PC-3 (cell line): ENCODE measurements at regions not wholly inside any gene's neighbourhood (a gene's known extent, or its start where the extent isn't known, plus 50 kb on each side); places are given as distances from the start of the nearest gene placed in this dataset.
"Not testable (repeated sequence)": the region's sequence is repeated elsewhere in the genome, so short reads cannot be mapped to it uniquely, and the experiment has no call there.

Source experiments
- ATAC-seq: fragments of 200-7000 bp; cut with Tn5 transposase; 2 replicates; pipeline ENCODE4 v1.9.1; 2020; ENCODE audit warnings: mild to moderate bottlenecking, moderate library complexity
- BruUV-seq: library from RNA; stranded (reverse); fragments of 400-500 nt; replicated peaks from 2 replicates; lab custom pipeline; 2021; lab: Mats Ljungman, UMichigan
- CTCF ChIA-PET: fragments of 300-600 bp; sonication (Branson Sonifier 250); formaldehyde crosslinking; loops from one replicate; lab custom pipeline; 2022; ENCODE audit warnings: antibody characterized with exemption; lab: Charles Lee
- POLR2A ChIA-PET: fragments of 300-600 bp; sonication (Branson Sonifier 250); formaldehyde crosslinking; loops from one replicate; lab custom pipeline; 2022; ENCODE audit warnings: antibody characterized with exemption; ENCODE audit not compliant: unreplicated experiment; lab: Charles Lee
- DNase-seq: peaks from one replicate; pipeline ENCODE4 v3.0.0-alpha.2; 2015
- H2AFZ ChIP-seq: fragments of 300-600 bp; sonication (generic); 2 replicates; pipeline ENCODE4 v1.6.0; 2016; ENCODE audit warnings: antibody characterized with exemption, low read length
- H3F3A ChIP-seq: fragments of 300-600 bp; sonication (generic); one replicate; pipeline ENCODE4 v1.6.0; 2017; ENCODE audit warnings: antibody characterized with exemption, low read length, control low read depth, mild to moderate bottlenecking; ENCODE audit not compliant: unreplicated experiment
- H3K27ac ChIP-seq: fragments of 300-600 bp; sonication (generic); 2 replicates; pipeline ENCODE4 v1.5.1; 2016; ENCODE audit warnings: mild to moderate bottlenecking, low read length
- H3K27me3 ChIP-seq: fragments of 300-600 bp; sonication (generic); 2 replicates; pipeline ENCODE4 v1.6.1; 2016; ENCODE audit warnings: low read length, mixed read lengths
- H3K36me3 ChIP-seq: fragments of 300-600 bp; sonication (generic); 2 replicates; pipeline ENCODE4 v1.6.1; 2016; ENCODE audit warnings: low read depth, mixed run types, low read length, mixed read lengths
- H3K4me1 ChIP-seq: fragments of 300-600 bp; sonication (generic); 2 replicates; pipeline ENCODE4 v1.5.1; 2016; ENCODE audit warnings: low read length; ENCODE audit not compliant: insufficient read depth
- H3K4me2 ChIP-seq: fragments of 300-600 bp; sonication (generic); 2 replicates; pipeline ENCODE4 v1.6.0; 2016; ENCODE audit warnings: low read length
- H3K4me3 ChIP-seq: fragments of 300-600 bp; sonication (generic); 2 replicates; pipeline ENCODE4 v1.5.1; 2016; ENCODE audit warnings: mild to moderate bottlenecking, low read length, mixed read lengths
- H3K79me2 ChIP-seq: fragments of 300-600 bp; sonication (generic); 2 replicates; pipeline ENCODE4 v1.6.1; 2017; ENCODE audit warnings: low read length, mixed read lengths
- H3K9ac ChIP-seq: fragments of 300-600 bp; sonication (generic); 2 replicates; pipeline ENCODE4 v1.6.0; 2016; ENCODE audit warnings: mild to moderate bottlenecking, low read length
- H3K9me2 ChIP-seq: fragments of 300-600 bp; sonication (generic); replicated peaks from 2 replicates; pipeline ENCODE4 v1.6.1; 2016; ENCODE audit warnings: mixed run types, low read length, mixed read lengths
- H3K9me3 ChIP-seq: fragments of 300-600 bp; sonication (generic); 2 replicates; pipeline ENCODE4 v1.6.1; 2016; ENCODE audit warnings: low read length, mixed read lengths
- H4K20me1 ChIP-seq: fragments of 300-600 bp; sonication (generic); 2 replicates; pipeline ENCODE4 v1.6.1; 2016; ENCODE audit warnings: low read length, mixed read lengths
- CTCF ChIP-seq: fragments of 300-600 bp; sonication (generic); conservative IDR thresholded peaks from 2 replicates; pipeline ENCODE4 v1.5.1; 2017; ENCODE audit warnings: antibody characterized with exemption, low read depth, mild to moderate bottlenecking, low read length
- EZH2 ChIP-seq: fragments of 300-600 bp; sonication (generic); IDR thresholded peaks from one replicate; pipeline ENCODE4 v1.6.1; 2017; ENCODE audit warnings: antibody characterized with exemption, mild to moderate bottlenecking, low read length; ENCODE audit not compliant: unreplicated experiment
- EZH2phosphoT487 ChIP-seq: fragments of 300-600 bp; sonication (generic); IDR thresholded peaks from 2 replicates; pipeline ENCODE4 v1.6.1; 2018; ENCODE audit warnings: mild to moderate bottlenecking, antibody characterized with exemption, low read length, borderline replicate concordance
- intact Hi-C: fragments of 100-400 bp; cut with micrococcal nuclease; formaldehyde crosslinking; loops from 2 replicates; pipeline ENCODE4 v1.9.0; 2023

GRCh38 chr2:13414897-13415296, 698.2 kb downstream of the TRIB2 start:
- H3K36me3 ChIP-seq: no peaks in the 10 kb centered on the region
- ChIA-PET POLR2A (no interaction called here), CTCF (no interaction called here)
- TF ChIP-seq CTCF (no peak), EZH2phosphoT487 (no peak), EZH2 (no peak)
- no peaks in the 10 kb centered on the region for H3K4me1 ChIP-seq
- H3K4me2 ChIP-seq: no peak overlapping the region
- H3K4me3 ChIP-seq: no peak overlapping the region
- BruUV-seq: no TSS peak
- no peaks in the 10 kb centered on the region for H3K79me2 ChIP-seq
- no peak overlapping the region for H3K27ac ChIP-seq
- H3K9me2 ChIP-seq: no peaks in the 10 kb centered on the region
- DNase-seq (no peak), ATAC-seq (no peak)
- no peak overlapping the region for H3K9ac ChIP-seq
- intact Hi-C loops: loop anchor here (2.0 kb wide), 2 partner anchors 212 to 220 kb away; no protein-coding TSS in a partner anchor
- H3K27me3 ChIP-seq: no peaks in the 10 kb centered on the region
- H3F3A ChIP-seq: no peaks in the 10 kb centered on the region
- H3K9me3 ChIP-seq: no peaks in the 10 kb centered on the region
- no peaks in the 10 kb centered on the region for H4K20me1 ChIP-seq
- H2AFZ ChIP-seq: no peak overlapping the region

- TF ChIP-seq EZH2phosphoT487 (no peak), CTCF (no peak), EZH2 (no peak)
- DNase-seq: no peak
- Histone ChIP-seq H3K9me3 (no peaks in the 10 kb centered on the region), H3F3A (no peaks in the 10 kb centered on the region), H3K9ac (no peak overlapping the region), H3K9me2 (no peaks in the 10 kb centered on the region), H3K4me3 (no peak overlapping the region), H3K27me3 (no peaks in the 10 kb centered on the region), H4K20me1 (no peaks in the 10 kb centered on the region), H3K79me2 (no peaks in the 10 kb centered on the region), H3K4me1 (no peaks in the 10 kb centered on the region), H3K27ac (no peak overlapping the region), H3K4me2 (no peak overlapping the region), H3K36me3 (no peaks in the 10 kb centered on the region), H2AFZ (no peak overlapping the region)
- CTCF ChIA-PET: no interaction called here
- intact Hi-C loops: no loop called here
- ATAC-seq: no peak
- BruUV-seq: no TSS peak
- POLR2A ChIA-PET: no interaction called here
These were observed 717.2 kb downstream of the TRIB2 start for GRCh38 chr2:13433954-13434353.

- ATAC-seq, H3K4me3 ChIP-seq, H3K27ac ChIP-seq, H3K36me3 ChIP-seq, POLR2A ChIA-PET, H3K9me2 ChIP-seq, DNase-seq, H3K9me3 ChIP-seq, H2AFZ ChIP-seq, H3K9ac ChIP-seq, H3K79me2 ChIP-seq, intact Hi-C loops, H3K27me3 ChIP-seq, H3K4me2 ChIP-seq, H4K20me1 ChIP-seq, H3F3A ChIP-seq, CTCF ChIA-PET, BruUV-seq, H3K4me1 ChIP-seq: not testable (repeated sequence)
These were observed 727.0 kb downstream of the TRIB2 start for GRCh38 chr2:13443554-13444261.
